ENCODE measurements at regions not wholly inside any gene's neighbourhood (a gene's known extent, or its start where the extent isn't known, plus 50 kb on each side); places are given as distances from the start of the nearest gene placed in this dataset.

GRCh38 chr2:7888876-7889275 is 793.0 kb upstream of the ID2 start:
- DNase-seq (ENCODE audit: low read depth): no peak

DNA sequence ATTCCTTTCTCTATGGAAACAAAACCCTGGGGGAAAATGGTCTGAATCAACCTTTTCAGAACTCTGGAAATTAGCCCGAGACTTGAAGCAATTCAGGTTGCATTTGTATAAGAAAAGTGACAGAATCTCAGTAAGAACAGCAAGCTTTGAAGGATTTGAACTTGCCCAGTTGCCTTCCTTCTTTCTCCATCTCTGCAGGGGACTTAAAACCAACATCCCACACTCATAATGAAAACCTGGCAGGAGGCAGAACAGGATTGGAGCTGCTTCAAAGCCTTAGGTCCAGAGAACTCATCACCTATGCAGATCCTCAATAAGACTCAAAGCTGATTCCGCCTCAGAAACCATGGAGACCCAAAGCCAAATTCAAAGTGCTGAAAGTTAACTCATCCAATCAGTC is 790.5 kb upstream of the ID2 start:
- DNase-seq (ENCODE audit: low read depth): no peak

DNA sequence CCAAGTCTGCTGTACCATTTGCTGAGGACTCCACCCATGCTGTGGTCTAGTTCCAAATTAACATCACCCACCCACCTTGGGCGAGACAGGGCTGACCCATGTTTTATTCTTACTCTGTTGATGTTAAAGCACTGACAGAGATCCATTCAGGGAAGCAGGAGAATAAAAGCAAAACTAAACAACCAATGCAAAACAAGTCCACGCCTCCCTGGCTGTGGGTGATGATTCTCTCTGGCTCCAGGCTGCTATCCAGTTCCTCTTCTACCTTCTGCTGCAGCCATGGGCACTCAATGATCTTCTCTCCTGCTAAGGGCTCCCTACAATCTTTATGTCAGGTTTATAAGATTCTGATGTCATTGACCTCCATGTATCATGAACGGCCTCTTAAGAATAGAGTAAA is 786.6 kb upstream of the ID2 start:
- no peak for DNase-seq (ENCODE audit: low read depth)

- no peak for DNase-seq (ENCODE audit: low read depth)
Measured at GRCh38 chr2:7896940-7897487, 784.8 kb upstream of the ID2 start.

DNA sequence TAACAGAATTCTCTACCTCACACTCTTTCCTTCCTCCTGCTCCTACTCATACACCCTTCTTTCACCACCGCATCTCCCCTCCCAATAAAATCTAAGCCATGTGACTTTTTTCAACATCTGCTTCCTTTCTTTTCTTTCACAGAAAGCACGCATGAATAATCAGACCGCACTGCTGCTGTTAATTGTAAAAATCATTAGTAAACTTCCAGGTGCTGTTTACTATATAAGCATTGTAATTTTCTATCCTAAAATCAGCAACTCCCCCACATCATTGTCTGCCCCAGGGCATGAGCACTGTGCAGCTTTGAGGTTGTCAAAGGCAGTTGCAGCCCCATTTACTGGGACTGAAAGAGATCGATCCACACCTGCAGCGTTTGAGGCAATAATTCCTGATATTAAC is 782.6 kb upstream of the ID2 start:
- DNase-seq (ENCODE audit: low read depth): no peak

DNA sequence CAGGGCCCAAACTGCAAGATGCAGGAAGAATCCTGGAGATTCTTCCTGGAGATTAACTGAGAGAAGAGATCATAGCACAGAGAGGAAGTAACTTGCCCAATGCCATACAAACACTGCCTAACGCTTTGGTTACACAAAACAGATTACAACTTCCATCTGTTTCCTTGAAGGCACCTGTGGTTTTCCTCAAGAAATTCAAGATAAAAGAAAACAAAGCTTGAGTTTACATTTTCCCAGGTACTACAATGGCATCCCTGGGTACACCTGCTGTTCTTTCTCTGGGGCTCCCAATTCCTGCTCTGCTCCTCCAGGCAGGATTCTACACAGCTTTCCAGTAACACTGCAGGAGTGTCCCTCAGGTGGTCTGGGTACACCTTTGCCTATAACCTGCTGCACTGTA is 781.9 kb upstream of the ID2 start:
- DNase-seq (ENCODE audit: low read depth): no peak

DNA sequence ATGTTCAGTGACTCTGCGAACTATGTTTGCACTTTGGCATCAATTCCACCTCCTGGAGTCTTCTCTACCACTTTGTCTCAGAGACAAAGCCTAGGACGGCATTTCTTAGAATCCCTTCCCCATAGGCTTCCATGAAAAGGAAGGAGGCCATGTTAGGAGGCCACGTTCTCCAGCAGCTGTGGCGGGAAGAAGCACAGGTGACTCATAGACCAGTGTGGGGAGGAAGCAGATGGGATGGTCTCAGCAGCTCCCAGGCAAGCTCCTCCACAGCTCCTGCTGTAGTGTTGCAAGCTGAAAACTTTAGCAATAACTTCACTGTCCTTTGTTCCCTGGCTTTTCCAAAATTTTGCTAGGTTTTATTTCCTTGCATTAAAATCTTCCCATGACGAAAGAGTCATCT is 781.3 kb upstream of the ID2 start:
- DNase-seq (ENCODE audit: low read depth): no peak

DNA sequence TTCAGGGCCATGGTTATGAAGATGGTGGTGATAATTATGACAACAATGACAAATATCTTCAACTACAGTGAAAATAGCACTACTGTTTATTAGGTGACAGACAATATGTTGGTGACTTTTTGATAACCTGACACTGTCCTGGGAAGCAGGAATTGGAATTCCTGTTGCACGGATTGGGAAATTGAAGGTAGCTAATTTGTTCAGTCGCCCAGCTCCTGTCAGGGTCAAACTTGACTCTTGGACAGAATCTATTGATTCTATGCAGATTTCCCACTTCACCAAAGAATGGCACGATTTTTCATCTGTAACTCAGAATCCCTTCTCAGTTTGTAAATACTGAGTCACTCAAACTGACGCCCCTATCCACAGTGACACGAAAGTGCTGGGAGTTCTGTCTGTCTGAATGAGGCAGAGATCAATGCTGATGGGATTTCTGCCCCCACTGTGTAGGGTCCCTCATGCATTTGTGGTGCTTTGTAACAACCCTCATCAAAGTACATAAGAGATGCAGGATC is 779.5 kb upstream of the ID2 start:
- DNase-seq (ENCODE audit: low read depth): no peak

DNA sequence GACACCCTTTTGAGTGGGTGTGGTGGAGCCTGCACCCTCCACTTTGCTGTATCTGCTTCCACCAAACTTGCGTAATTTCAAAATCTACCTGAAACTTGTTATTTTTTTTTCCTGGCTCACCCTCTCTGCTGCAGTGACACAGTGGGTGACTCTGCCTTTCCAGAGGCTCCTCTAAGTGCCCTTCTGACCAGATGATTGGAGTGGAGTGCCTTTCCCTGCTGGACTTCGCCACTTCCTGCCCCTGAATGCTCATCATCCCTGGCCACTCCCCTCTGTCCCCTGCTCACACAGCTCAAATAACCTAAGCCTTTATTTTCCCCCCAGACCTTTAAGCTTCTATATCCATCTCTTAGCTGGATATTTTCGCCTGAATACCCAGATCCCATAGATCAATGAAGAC is 777.5 kb upstream of the ID2 start:
- DNase-seq (ENCODE audit: low read depth): no peak

- DNase-seq (ENCODE audit: low read depth): no peak
Measured at GRCh38 chr2:7905756-7906155, 776.1 kb upstream of the ID2 start.

DNA sequence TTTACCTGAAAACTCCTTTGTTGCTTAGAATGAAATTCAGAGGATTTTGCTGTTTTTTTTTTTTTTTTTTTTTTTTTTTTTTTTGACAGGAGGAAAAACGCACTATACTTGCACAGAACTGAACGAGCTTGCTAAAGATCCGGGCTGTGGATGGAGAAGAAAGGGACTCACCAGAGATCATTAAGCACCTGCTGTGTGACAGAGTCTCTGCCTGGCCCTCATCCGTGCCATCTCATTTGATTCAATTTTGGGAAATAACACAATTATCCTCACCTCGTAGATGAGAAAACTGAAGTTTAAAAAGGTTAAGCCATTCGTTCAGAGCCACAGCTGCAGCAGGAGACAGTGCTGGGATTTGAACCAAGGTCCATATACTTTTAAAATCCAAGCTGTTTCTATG is 775.4 kb upstream of the ID2 start:
- no peak for DNase-seq (ENCODE audit: low read depth)

DNA sequence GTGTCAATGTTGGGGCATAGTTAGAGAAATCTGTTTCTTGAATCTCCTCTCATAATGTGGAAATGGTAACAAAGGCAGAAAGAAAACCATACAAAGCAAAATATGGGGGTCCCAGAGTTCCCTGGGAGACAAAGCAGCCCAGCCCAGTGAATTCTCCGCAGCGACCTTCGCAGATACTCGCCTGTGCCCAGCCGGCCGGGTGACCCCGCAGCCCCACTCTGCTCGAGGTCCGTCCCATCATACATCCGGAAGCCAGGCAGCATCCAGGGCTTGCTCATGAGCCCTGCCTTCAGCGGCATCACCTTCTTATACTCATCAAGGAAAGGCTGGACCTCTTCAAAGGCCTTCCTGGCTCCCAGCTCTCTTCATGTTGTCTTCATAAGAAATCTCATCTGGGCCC is 774.8 kb upstream of the ID2 start:
- no peak for DNase-seq (ENCODE audit: low read depth)

DNA sequence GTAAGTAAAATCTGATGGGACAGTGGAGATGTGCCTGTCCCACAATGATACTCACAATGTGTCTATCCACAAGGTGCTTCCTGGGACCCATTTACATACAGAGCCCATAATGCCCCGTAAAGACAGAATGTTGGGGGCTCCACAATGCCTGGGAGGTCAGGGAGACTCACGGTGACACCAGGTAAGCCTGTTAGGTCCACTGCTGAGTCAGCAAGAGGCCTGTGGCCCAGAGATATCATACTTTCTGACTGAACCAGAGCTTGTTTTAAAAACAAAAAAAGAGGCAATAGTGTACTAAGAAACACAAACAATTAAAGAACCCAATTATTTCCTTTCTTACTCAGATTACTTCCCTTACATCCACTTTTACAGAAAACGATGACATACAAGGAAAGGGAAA is 771.1 kb upstream of the ID2 start:
- no peak for DNase-seq (ENCODE audit: low read depth)

DNA sequence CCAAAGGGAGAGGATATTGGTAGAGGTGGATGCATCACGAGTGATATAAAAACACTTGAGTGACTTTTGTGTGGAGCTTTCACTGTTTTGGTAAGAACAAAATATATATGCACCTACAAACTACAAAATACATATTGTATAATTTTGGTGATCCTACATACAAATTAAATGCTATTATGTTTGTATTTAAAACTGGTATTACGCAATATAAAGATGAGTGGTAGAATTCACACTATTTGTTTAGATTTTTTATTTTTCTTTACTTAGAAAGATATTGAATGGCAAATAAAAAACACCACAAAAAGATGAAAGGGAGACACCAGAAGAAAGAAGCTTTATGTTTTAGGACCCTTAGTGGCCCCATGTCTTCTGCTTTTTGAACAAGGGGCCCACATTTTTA is 770.7 kb upstream of the ID2 start:
- DNase-seq (ENCODE audit: low read depth): no peak

DNA sequence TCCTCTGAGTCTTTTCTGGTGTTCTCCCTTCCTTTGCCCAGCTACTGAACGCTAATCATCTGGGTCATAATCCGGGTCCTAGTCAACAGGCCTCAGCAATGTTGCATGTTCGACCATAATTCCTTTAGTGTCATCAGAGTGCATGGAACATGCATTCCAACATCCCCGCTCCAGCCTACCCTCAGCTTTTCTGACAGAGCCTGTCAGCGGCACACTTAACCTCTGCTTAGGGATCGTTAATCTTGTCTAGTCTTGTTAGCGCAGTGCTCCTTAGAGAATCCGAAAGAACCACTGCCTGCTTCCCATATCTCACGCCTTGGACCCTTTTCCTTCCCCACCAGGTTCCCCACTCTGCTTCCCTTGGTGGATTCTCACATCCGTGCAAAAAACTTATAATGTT is 767.9 kb upstream of the ID2 start:
- DNase-seq (ENCODE audit: low read depth): no peak

- DNase-seq (ENCODE audit: low read depth): no peak
Measured at GRCh38 chr2:7915302-7916091, 766.4 kb upstream of the ID2 start.

DNA sequence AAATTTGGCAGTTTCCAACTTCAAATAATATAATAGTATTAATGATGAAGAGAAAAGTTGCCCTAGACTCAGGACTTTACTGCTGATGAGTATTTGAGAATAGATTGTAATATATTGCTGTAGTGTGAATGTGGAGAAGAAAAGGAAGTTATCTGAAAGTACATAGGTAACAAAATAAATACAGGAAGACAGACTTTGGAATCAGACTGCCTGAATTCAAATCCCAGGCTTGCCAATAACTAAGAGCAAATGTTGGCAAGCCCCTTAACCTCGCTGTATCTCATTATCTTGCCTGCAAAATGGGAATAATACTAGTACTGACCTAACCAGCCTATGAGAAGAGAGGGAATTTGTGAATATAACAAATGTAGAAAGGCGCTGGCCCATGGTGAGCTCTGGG is 765.2 kb upstream of the ID2 start:
- DNase-seq (ENCODE audit: low read depth): no peak

GRCh38 chr2:7919510-7919909 is 762.3 kb upstream of the ID2 start:
- DNase-seq (ENCODE audit: low read depth): no peak

DNA sequence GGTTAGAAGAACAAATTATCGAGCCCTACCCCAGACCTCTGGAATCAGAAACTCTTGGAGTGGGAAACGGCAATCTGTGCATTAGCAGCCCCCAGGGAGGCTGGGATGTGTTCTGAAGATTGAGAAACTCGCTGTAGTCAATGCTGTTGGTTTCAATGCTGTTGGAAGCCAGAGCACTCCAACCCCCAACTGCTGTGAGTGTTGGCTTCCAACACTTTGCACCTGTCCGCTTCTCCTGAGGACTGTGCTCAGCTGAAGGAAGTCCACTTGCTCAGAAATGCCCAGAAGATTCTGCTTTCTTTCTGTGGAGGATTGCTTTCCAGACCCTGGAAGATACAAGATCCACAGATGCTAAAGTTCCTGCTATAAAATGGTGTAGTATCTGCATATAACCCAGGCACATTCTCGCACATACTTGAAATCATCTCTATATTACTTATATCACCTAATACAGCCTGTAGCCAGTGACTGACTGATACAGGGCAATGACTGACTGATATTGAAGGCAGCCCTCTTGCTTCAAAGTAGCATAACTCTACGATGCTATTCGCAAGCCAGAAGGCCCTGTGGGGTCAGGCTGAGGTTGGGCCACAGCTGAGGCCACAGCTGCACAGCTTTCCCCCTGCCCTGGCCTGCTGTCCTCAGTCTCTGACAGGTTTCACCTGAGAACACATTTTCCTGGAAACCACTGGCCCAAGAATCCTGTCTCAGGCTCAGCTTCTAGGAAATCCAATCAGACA is 757.7 kb upstream of the ID2 start:
- no peak for DNase-seq (ENCODE audit: low read depth)

DNA sequence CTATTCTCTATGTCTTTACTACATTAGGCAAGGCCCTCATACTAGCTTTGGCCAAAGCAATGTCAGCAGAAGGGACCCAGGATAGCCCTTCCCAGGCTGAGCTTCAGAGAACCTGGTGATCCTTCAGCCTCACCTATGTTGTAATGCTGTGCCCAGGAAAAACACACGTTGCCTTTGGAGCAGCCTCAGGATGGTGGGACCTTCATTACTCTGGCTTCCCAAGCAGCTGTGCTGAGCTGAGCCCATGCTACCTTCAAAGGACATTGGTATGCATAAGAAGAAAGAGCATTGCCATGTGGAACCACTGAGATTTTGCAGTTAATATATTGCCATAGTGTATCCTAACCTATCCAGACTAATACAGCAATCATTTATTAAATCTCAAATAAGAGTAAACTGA is 756.4 kb upstream of the ID2 start:
- no peak for DNase-seq (ENCODE audit: low read depth)

GRCh38 chr2:7927691-7928090 is 754.2 kb upstream of the ID2 start:
- DNase-seq (ENCODE audit: low read depth): no peak

- no peak for DNase-seq (ENCODE audit: low read depth)
Measured at GRCh38 chr2:7929281-7929680, 752.6 kb upstream of the ID2 start.

All from activated T-helper 1 cell treated with Interleukin-2 at 50 U/mL for 16 hours (primary cell).